DMS153 (cell line): ENCODE measurements at regions not wholly inside any gene's neighbourhood (a gene's known extent, or its start where the extent isn't known, plus 50 kb on each side); places are given as distances from the start of the nearest gene placed in this dataset.

Experiments used
- DNase-seq: peaks from one replicate; lab custom pipeline; 2025; lab: John Stamatoyannopoulos, UW

GRCh38 chr3:39748763-39749162 is 60.6 kb upstream of the MYRIP start:
- DNase-seq: no peak

GRCh38 chr3:39750712-39751111 is 58.7 kb upstream of the MYRIP start:
- no peak for DNase-seq

- no peak for DNase-seq
Observed at GRCh38 chr3:39751286-39751685, 58.1 kb upstream of the MYRIP start.

GRCh38 chr3:39752019-39752637 is 57.3 kb upstream of the MYRIP start:
- no peak for DNase-seq

GRCh38 chr3:39752751-39753150 is 56.7 kb upstream of the MYRIP start:
- DNase-seq: no peak

GRCh38 chr3:39753391-39753790 is 56.0 kb upstream of the MYRIP start:
- peak; percentile 21 for DNase-seq

- DNase-seq: no peak
Observed at GRCh38 chr3:39754549-39754948, 54.9 kb upstream of the MYRIP start.

GRCh38 chr3:39755100-39755499 is 54.3 kb upstream of the MYRIP start:
- no peak for DNase-seq

- no peak for DNase-seq
Observed at GRCh38 chr3:39757307-39757706, 52.1 kb upstream of the MYRIP start.
